ENCODE measurements at regions not wholly inside any gene's neighbourhood (a gene's known extent, or its start where the extent isn't known, plus 50 kb on each side); places are given as distances from the start of the nearest gene placed in this dataset.

- no peak for DNase-seq (ENCODE audit: low read depth, low spot score)
Observed at GRCh38 chr12:92304371-92305055, 158.9 kb upstream of the BTG1 start.

GRCh38 chr12:92302041-92302829, 156.6 kb upstream of the BTG1 start:
- no peak for DNase-seq (ENCODE audit: low read depth, low spot score)

GRCh38 chr12:92301356-92301755, 155.7 kb upstream of the BTG1 start:
- no peak for DNase-seq (ENCODE audit: low read depth, low spot score)

- DNase-seq (ENCODE audit: low read depth, low spot score), result no peak
Observed at GRCh38 chr12:92300777-92301176, 155.1 kb upstream of the BTG1 start.

GRCh38 chr12:92299744-92300143, 154.1 kb upstream of the BTG1 start:
- DNase-seq (ENCODE audit: low read depth, low spot score), result no peak

- no peak for DNase-seq (ENCODE audit: low read depth, low spot score)
Observed at GRCh38 chr12:92299344-92299743, 153.7 kb upstream of the BTG1 start.

- DNase-seq (ENCODE audit: low read depth, low spot score), result no peak
Observed at GRCh38 chr12:92297932-92298696, 152.5 kb upstream of the BTG1 start.

GRCh38 chr12:92297405-92297804, 151.8 kb upstream of the BTG1 start:
- DNase-seq (ENCODE audit: low read depth, low spot score), result no peak

- no peak for DNase-seq (ENCODE audit: low read depth, low spot score)
Observed at GRCh38 chr12:92295523-92295922, 149.9 kb upstream of the BTG1 start.

GRCh38 chr12:92294676-92295440, 149.2 kb upstream of the BTG1 start:
- DNase-seq (ENCODE audit: low read depth, low spot score), result no peak

GRCh38 chr12:92292016-92292415, 146.4 kb upstream of the BTG1 start:
- no peak for DNase-seq (ENCODE audit: low read depth, low spot score)

- DNase-seq (ENCODE audit: low read depth, low spot score), result no peak
Observed at GRCh38 chr12:92290886-92291285, 145.2 kb upstream of the BTG1 start.

GRCh38 chr12:92290350-92290695, 144.7 kb upstream of the BTG1 start:
- no peak for DNase-seq (ENCODE audit: low read depth, low spot score)

- DNase-seq (ENCODE audit: low read depth, low spot score), result no peak
Observed at GRCh38 chr12:92289629-92290349, 144.1 kb upstream of the BTG1 start.

GRCh38 chr12:92288561-92288960, 142.9 kb upstream of the BTG1 start:
- no peak for DNase-seq (ENCODE audit: low read depth, low spot score)

- no peak for DNase-seq (ENCODE audit: low read depth, low spot score)
Observed at GRCh38 chr12:92278378-92278828, 132.8 kb upstream of the BTG1 start.

- DNase-seq (ENCODE audit: low read depth, low spot score), result no peak
Observed at GRCh38 chr12:92277795-92278194, 132.1 kb upstream of the BTG1 start.

GRCh38 chr12:92276276-92276675, 130.6 kb upstream of the BTG1 start:
- no peak for DNase-seq (ENCODE audit: low read depth, low spot score)

GRCh38 chr12:92275443-92276154, 130.0 kb upstream of the BTG1 start:
- no peak for DNase-seq (ENCODE audit: low read depth, low spot score)

- no peak for DNase-seq (ENCODE audit: low read depth, low spot score)
Observed at GRCh38 chr12:92273076-92273475, 127.4 kb upstream of the BTG1 start.

All from activated CD4-positive, CD25-positive, alpha-beta regulatory T cell treated with anti-CD3 and anti-CD28 coated beads, Interleukin-2, amount 50 U/mL, for 16 hours (primary cell).